Nephron progenitor cell (in vitro differentiated cells): ENCODE measurements at regions not wholly inside any gene's neighbourhood (a gene's known extent, or its start where the extent isn't known, plus 50 kb on each side); places are given as distances from the start of the nearest gene placed in this dataset.
A peak's percentile ranks its signal among the peaks of the same experiment; 100 is the strongest.

Experiments used
- DNase-seq: peaks from one replicate; pipeline ENCODE4 v3.0.0; 2021
- H3K27ac Mint-ChIP-seq: 2 replicates; pipeline ENCODE4 v1.8.0; 2021; ENCODE audit warnings: mild to moderate bottlenecking, moderate library complexity, mixed read lengths
- H3K27me3 Mint-ChIP-seq: 2 replicates; pipeline ENCODE4 v1.8.0; 2021; ENCODE audit warnings: mild to moderate bottlenecking, low read depth, mixed read lengths; ENCODE audit not compliant: poor library complexity
- H3K36me3 Mint-ChIP-seq: 2 replicates; pipeline ENCODE4 v1.8.0; 2021; ENCODE audit warnings: low read depth, mixed read lengths
- H3K4me1 Mint-ChIP-seq: 2 replicates; pipeline ENCODE4 v1.8.0; 2021; ENCODE audit warnings: mixed read lengths
- H3K4me3 Mint-ChIP-seq: 2 replicates; pipeline ENCODE4 v1.8.0; 2021; ENCODE audit warnings: mild to moderate bottlenecking, moderate library complexity, mixed read lengths
- H3K9me3 Mint-ChIP-seq: 2 replicates; pipeline ENCODE4 v1.8.0; 2021; ENCODE audit warnings: mild to moderate bottlenecking, moderate library complexity, mixed read lengths
- TF ChIP-seq, protein P1 (sequence below): fragments of 200-600 bp; sonication (generic); IDR thresholded peaks from 2 replicates; pipeline ENCODE4 v1.5.0; 2021; ENCODE audit warnings: antibody characterized with exemption

DNA sequence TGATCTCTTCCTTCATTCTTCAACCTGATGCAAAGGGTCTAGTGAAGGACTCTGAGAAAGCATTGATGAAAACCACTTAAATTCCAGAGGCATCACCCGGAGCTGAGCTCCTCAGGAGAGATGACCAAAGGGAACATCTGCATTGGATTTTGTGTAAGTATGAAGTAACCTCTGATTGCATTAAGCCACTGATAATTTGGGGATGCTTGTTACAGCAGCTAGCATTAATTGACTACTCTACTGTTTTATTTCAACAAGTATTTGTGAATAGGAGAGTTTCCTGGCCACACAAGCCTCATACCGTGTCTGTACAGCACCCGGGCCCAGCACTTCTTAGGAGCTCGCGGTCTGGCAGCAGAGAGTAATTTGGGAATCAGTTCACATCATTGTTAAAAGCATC, 250.7 kb upstream of the POU3F1 start:
- Mint-ChIP-seq H3K4me1 (peaks cover 7% of the 10 kb centered on the region), H3K36me3 (no peaks in the 10 kb centered on the region), H3K27me3 (peaks cover 17% of the 10 kb centered on the region)

DNA sequence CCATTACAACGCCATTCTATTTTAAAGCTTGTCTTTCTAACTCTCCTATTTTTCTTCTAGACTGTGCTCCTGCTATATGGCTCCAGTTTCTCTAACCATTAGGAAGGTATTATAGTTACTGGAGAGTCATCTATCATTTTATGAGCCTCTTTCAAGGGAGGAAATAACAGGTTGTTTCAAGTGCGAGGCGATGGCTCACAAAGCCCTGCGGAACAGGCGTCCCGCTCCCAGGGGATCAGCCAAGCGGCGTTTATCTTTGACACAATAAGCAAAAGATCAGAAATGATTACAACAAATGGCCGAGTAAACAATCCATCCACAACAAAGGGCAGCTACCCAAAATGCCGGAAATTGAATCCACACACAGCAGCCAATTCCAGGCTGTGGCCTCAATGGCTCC, 249.5 kb upstream of the POU3F1 start:
- peaks cover 27% of the 10 kb centered on the region for H3K27me3 Mint-ChIP-seq
- no peak for DNase-seq
- H3K4me1 Mint-ChIP-seq, result peaks cover 18% of the 10 kb centered on the region
- H3K9me3 Mint-ChIP-seq, result peaks cover 8% of the 10 kb centered on the region
- no peak overlapping the region for H3K27ac Mint-ChIP-seq
- no peaks in the 10 kb centered on the region for H3K36me3 Mint-ChIP-seq
- TF ChIP-seq, protein P1, sequence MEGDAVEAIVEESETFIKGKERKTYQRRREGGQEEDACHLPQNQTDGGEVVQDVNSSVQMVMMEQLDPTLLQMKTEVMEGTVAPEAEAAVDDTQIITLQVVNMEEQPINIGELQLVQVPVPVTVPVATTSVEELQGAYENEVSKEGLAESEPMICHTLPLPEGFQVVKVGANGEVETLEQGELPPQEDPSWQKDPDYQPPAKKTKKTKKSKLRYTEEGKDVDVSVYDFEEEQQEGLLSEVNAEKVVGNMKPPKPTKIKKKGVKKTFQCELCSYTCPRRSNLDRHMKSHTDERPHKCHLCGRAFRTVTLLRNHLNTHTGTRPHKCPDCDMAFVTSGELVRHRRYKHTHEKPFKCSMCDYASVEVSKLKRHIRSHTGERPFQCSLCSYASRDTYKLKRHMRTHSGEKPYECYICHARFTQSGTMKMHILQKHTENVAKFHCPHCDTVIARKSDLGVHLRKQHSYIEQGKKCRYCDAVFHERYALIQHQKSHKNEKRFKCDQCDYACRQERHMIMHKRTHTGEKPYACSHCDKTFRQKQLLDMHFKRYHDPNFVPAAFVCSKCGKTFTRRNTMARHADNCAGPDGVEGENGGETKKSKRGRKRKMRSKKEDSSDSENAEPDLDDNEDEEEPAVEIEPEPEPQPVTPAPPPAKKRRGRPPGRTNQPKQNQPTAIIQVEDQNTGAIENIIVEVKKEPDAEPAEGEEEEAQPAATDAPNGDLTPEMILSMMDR, result no peak
- no peak overlapping the region for H3K4me3 Mint-ChIP-seq

More for the DNA sequence above, 250.7 kb upstream of the POU3F1 start:
- H3K27ac Mint-ChIP-seq, result no peak overlapping the region
- no peak for DNase-seq
- TF ChIP-seq, protein P1, result no peak
- H3K4me3 Mint-ChIP-seq, result no peak overlapping the region
- H3K9me3 Mint-ChIP-seq, result peaks cover 8% of the 10 kb centered on the region

DNA sequence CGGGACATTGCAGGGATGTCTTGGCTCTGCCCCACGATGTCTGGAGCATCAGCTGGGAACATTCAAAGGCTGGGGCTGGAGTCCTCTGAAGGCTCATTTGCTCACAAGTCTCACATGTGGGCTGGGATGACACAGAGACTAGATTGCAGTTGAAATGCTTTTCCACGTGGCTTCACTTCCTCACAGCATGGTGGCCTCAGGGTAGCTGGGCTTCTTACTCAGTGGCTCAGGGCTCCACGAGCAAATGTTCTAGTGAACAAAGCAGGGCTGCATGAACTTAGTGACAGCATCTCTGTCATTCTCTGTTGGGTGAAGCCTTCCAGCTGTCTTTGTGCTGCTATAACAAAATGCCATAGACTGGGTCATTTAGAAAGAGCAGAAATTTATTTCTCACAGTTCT, 247.0 kb upstream of the POU3F1 start:
- Mint-ChIP-seq H3K36me3 (no peaks in the 10 kb centered on the region), H3K27ac (no peak overlapping the region), H3K4me1 (peaks cover 18% of the 10 kb centered on the region), H3K9me3 (peaks cover 8% of the 10 kb centered on the region), H3K4me3 (no peak overlapping the region), H3K27me3 (peaks cover 33% of the 10 kb centered on the region)
- no peak for DNase-seq
- TF ChIP-seq, protein P1, result no peak

DNA sequence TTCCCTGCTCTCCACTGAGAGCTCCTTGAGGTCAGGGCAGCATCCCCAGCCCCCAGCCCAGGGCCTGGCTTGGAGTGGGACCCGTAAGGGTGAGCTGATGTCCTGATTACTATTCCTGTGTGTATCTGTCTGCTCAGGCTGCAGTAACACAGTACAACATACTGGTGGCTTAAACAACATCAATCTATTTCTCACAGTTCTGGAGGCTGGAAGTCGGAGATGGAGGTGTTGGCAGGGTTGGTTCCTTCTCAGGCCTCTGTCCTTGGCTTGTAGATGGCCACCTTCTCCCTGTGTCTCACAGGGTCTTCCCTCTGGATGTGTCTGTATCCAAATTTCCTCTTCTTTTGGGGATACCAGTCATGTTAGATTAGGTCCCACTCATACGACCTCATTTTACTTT, 246.4 kb upstream of the POU3F1 start:
- Mint-ChIP-seq H3K4me1 (peaks cover 20% of the 10 kb centered on the region), H3K4me3 (peak overlapping the region; percentile 5), H3K27me3 (peaks cover 30% of the 10 kb centered on the region), H3K27ac (no peak overlapping the region), H3K9me3 (peaks cover 8% of the 10 kb centered on the region), H3K36me3 (no peaks in the 10 kb centered on the region)
- no peak for DNase-seq
- TF ChIP-seq, protein P1, result no peak

DNA sequence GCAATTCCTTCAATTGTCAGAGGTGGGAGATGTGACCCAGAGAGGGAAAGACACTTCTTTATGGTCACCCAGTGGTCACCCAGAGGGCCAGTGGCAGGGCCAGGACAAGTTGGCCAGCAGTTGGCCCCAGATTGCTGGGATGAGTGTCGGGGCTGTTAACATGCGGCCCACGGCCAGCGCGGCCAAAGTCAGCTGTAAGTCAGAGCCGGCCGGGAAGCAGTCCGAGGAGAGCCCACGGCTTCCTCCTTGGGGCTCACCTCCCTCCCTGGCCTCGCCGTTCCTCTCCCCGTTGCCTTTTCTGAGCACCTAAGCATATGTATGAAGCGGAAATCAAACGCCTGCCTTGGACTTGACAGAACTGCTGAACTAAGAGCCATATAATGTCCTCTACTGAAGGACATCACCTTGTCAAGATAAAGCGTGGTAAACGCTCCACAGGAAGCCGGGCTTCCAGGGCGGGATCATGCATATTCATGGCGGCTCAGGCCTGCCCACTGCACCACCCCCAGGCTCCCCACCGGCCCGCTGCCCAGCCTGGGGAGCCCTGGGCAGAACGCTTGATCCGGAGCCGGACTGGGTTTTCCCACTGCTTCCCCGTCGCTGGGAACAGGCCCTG, 245.4 kb upstream of the POU3F1 start:
- Mint-ChIP-seq H3K4me3 (peak overlapping the region; percentile 62), H3K4me1 (peaks cover 27% of the 10 kb centered on the region), H3K27me3 (peaks cover 30% of the 10 kb centered on the region), H3K36me3 (no peaks in the 10 kb centered on the region), H3K9me3 (peaks cover 8% of the 10 kb centered on the region), H3K27ac (no peak overlapping the region)
- DNase-seq, result peak; percentile 20
- TF ChIP-seq, protein P1, result no peak

DNA sequence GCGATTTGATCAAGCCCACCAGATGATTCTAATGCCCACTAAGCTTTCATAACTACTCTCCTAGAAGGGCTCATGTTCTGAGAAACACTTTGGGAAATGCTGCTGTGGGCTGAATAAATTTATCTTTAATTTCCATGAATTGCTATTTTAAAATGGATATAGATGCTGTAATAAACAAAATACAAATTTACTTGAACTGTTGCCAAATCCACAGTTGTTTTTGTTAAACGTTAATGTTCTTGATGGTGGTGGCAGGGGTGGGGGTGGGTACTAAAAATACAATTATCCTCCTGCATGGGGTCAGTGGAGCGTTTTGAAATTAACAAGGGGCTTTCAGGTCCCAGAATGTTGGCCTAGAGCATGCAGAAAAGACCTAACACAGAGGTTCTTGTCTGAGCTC, 244.7 kb upstream of the POU3F1 start:
- Mint-ChIP-seq H3K27me3 (peaks cover 28% of the 10 kb centered on the region), H3K4me3 (peak overlapping the region; percentile 62), H3K9me3 (peaks cover 8% of the 10 kb centered on the region), H3K4me1 (peaks cover 27% of the 10 kb centered on the region), H3K36me3 (no peaks in the 10 kb centered on the region), H3K27ac (no peak overlapping the region)
- DNase-seq, result no peak
- TF ChIP-seq, protein P1, result no peak
